ENCODE measurements at regions not wholly inside any gene's neighbourhood (a gene's known extent, or its start where the extent isn't known, plus 50 kb on each side); places are given as distances from the start of the nearest gene placed in this dataset.

GRCh38 chr2:220154304-220154703 lies 526.9 kb downstream of the SLC4A3 start:
- TF ChIP-seq ATF6 (CRISPR knock-in tag; IDR thresholded peaks at IDR 0.05) (no peak), ZNF121 (CRISPR knock-in tag; IDR thresholded peaks at IDR 0.05) (no peak), USF2 (CRISPR knock-in tag; IDR thresholded peaks at IDR 0.05) (no peak), CTCF (IDR thresholded peaks at IDR 0.05) (no peak), RELA (CRISPR knock-in tag; IDR thresholded peaks at IDR 0.05; ENCODE audit: borderline replicate concordance) (no peak), ZNF423 (CRISPR knock-in tag; IDR thresholded peaks at IDR 0.05) (no peak), MAX (CRISPR knock-in tag; IDR thresholded peaks at IDR 0.05) (no peak), ESRRA (CRISPR knock-in tag; IDR thresholded peaks at IDR 0.05; ENCODE audit: borderline replicate concordance) (no peak), ATF1 (CRISPR knock-in tag; IDR thresholded peaks at IDR 0.05) (no peak), MLX (CRISPR knock-in tag; IDR thresholded peaks at IDR 0.05) (no peak), TEAD4 (CRISPR knock-in tag; IDR thresholded peaks at IDR 0.05) (no peak)

All from WTC11 (cell line).